ENCODE measurements at regions not wholly inside any gene's neighbourhood (a gene's known extent, or its start where the extent isn't known, plus 50 kb on each side); places are given as distances from the start of the nearest gene placed in this dataset.

DNA sequence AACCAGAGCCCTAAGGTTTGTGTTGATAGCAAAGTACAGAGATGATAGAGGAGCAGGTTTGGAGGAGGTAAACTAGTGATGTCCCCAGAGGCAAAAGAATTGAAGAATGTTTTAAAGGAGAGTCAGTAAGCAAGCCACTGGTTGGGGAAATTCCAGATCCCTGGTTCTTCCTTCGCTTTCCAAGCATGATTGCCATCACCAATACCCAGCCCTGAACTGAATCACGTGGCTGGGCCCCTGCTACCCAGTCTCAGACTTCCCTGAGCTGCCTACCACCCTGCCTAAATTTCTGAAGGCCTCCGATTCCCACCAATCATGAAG, 95.3 kb upstream of the FOXN2 start:
- H3K4me1 Mint-ChIP-seq: no peaks in the 10 kb centered on the region
- H3K36me3 Mint-ChIP-seq (ENCODE audit: low read depth): no peaks in the 10 kb centered on the region
- no peak for TF ChIP-seq CTCF (IDR thresholded peaks at IDR 0.05; ENCODE audit: unreplicated experiment in 3 of 3)
- H3K27me3 Mint-ChIP-seq (ENCODE audit: low read depth): no peaks in the 10 kb centered on the region
- no peak overlapping the region for H3K27ac Mint-ChIP-seq
- peaks cover 3% of the 10 kb centered on the region for H3K9me3 Mint-ChIP-seq
- H3K4me3 Mint-ChIP-seq: no peak overlapping the region

DNA sequence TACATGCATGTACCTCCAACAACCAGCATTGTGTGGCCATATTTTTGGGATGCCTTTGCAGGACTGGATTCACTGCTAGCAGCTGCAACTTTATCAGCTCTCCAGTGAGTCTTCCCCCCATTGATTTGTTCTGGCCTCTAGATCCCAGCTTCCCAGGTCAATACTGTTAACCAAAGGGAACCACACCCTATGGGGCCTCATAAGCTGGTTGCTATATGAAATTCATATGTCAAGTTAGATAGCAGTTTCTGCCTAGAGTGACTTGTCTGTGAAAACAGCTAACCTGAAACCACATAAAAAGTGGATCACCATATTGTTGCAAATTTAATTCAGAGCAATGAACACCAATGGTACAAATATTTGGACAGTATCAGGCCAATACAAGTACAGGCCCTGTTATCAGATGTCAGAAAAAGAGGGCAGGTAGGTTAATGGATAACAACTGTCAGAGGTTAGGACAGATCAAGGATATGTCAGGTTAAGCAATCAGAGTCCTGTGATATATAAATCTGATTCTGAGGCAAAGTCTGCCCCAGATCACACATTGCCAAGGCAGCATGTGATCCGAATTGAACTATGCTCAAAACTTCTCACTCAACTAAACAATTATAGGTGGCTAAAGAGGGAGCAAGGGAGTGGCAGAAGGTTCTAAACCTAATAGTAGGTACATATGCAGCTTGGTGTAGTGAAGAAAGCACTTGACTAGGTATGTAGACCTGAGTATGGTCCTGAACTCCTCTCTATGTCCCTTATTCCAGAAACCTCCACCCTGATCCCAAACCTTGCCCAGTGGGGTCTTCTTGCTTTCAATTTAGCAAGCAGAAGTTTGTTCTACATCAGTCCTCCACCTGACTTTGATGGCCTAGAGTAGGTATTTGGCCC, 94.7 kb upstream of the FOXN2 start:
- no peak overlapping the region for H3K4me3 Mint-ChIP-seq
- no peaks in the 10 kb centered on the region for H3K36me3 Mint-ChIP-seq (ENCODE audit: low read depth)
- TF ChIP-seq CTCF (IDR thresholded peaks at IDR 0.05; ENCODE audit: unreplicated experiment in 3 of 3): no peak
- H3K9me3 Mint-ChIP-seq: peaks cover 3% of the 10 kb centered on the region
- H3K27ac Mint-ChIP-seq: no peak overlapping the region
- no peaks in the 10 kb centered on the region for H3K27me3 Mint-ChIP-seq (ENCODE audit: low read depth)
- no peaks in the 10 kb centered on the region for H3K4me1 Mint-ChIP-seq

GRCh38 chr2:48220501-48220900, 94.0 kb upstream of the FOXN2 start:
- Mint-ChIP-seq H3K4me1 (no peaks in the 10 kb centered on the region), H3K9me3 (peaks cover 3% of the 10 kb centered on the region), H3K27me3 (ENCODE audit: low read depth) (no peaks in the 10 kb centered on the region), H3K27ac (no peak overlapping the region), H3K4me3 (no peak overlapping the region), H3K36me3 (ENCODE audit: low read depth) (no peaks in the 10 kb centered on the region)
- TF ChIP-seq CTCF (IDR thresholded peaks at IDR 0.05; ENCODE audit: unreplicated experiment in 3 of 3): no peak

- Mint-ChIP-seq H3K27me3 (ENCODE audit: low read depth) (no peaks in the 10 kb centered on the region), H3K4me1 (no peaks in the 10 kb centered on the region), H3K36me3 (ENCODE audit: low read depth) (no peaks in the 10 kb centered on the region), H3K9me3 (no peaks in the 10 kb centered on the region), H3K27ac (no peak overlapping the region), H3K4me3 (no peak overlapping the region)
- no peak for TF ChIP-seq CTCF (IDR thresholded peaks at IDR 0.05; ENCODE audit: unreplicated experiment in 3 of 3)
Observed at GRCh38 chr2:48221846-48222516, 92.5 kb upstream of the FOXN2 start.

DNA sequence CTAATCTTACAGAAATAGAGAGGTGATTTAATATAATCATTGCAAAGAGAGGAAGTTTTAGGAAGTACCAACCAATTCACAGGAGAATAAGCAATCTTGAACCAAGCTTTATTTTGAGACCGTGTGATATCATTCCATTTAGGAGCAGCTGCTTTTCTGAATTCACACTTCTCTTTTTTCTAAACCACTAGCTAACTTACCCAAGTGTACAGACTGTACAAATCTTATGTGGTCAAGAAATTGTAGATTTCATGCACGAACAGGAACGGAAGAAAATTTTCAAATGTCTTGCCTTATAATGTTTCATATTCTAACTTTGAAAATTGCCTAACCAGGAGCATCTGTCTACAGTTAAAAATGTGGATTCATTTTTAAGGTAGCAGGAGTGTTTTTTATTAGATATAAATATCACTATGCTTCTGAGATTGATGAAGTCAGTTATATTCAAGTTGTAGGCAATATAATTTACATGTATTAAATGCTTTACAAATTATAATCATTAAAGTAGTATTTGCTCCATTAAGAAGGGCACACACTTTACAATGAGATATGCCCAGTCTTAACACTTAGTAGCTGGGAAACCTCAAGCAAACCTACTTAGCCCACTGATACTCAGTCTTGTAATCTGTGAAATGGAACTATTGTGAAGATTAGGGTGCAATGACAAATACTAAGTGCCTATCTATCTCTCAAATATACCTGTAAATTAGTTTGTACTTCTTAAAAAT, 86.7 kb upstream of the FOXN2 start:
- H3K4me3 Mint-ChIP-seq: no peak overlapping the region
- no peaks in the 10 kb centered on the region for H3K4me1 Mint-ChIP-seq
- no peaks in the 10 kb centered on the region for H3K27me3 Mint-ChIP-seq (ENCODE audit: low read depth)
- TF ChIP-seq CTCF (IDR thresholded peaks at IDR 0.05; ENCODE audit: unreplicated experiment in 3 of 3): no peak
- no peaks in the 10 kb centered on the region for H3K36me3 Mint-ChIP-seq (ENCODE audit: low read depth)
- H3K27ac Mint-ChIP-seq: no peak overlapping the region
- H3K9me3 Mint-ChIP-seq: no peaks in the 10 kb centered on the region
